ENCODE measurements at regions not wholly inside any gene's neighbourhood (a gene's known extent, or its start where the extent isn't known, plus 50 kb on each side); places are given as distances from the start of the nearest gene placed in this dataset.
A peak's percentile ranks its signal among the peaks of the same experiment; 100 is the strongest.

- Histone ChIP-seq H3K4me1 (ENCODE audit: insufficient read depth, low read length, severe bottlenecking) (peaks cover 45% of the 10 kb centered on the region), H3K9me2 (ENCODE audit: low read depth, low read length) (no peaks in the 10 kb centered on the region), H3F3A (ENCODE audit: insufficient read depth, low read length) (no peaks in the 10 kb centered on the region), H3K4me2 (ENCODE audit: low read length) (no peak overlapping the region), H3K9ac (ENCODE audit: low read length) (no peak overlapping the region), H2AFZ (ENCODE audit: low read length) (no peak overlapping the region), H3K36me3 (ENCODE audit: insufficient read depth, low read length) (peaks cover 3% of the 10 kb centered on the region; the same call in 1 of the 2 replicates), H3K9me3 (ENCODE audit: low read length) (no peaks in the 10 kb centered on the region), H3K4me3 (ENCODE audit: low read depth, low read length, poor library complexity, severe bottlenecking) (no peak overlapping the region), H3K27ac (ENCODE audit: low read depth, low read length, poor library complexity, severe bottlenecking) (no peak overlapping the region), H4K20me1 (ENCODE audit: insufficient read depth, low read length) (no peaks in the 10 kb centered on the region), H3K79me2 (ENCODE audit: insufficient read depth, low read length) (peaks cover 14% of the 10 kb centered on the region), H3K27me3 (ENCODE audit: insufficient read depth, low read length) (no peaks in the 10 kb centered on the region)
- TF ChIP-seq EZH2 (IDR thresholded peaks at IDR 0.05; ENCODE audit: borderline replicate concordance, low read length) (no peak), CTCF (IDR thresholded peaks at IDR 0.05; ENCODE audit: low read length) (no peak)
Observed at GRCh38 chr1:194292966-194293365, 1106.6 kb upstream of the B3GALT2 start.

- peak overlapping the region; percentile 91 for H3K27ac ChIP-seq (ENCODE audit: low read depth, low read length, poor library complexity, severe bottlenecking)
- H3K9me3 ChIP-seq (ENCODE audit: low read length): 0 out of 2 replicates have a peak, but pooled peaks cover 3% of the 10 kb centered on the region
- TF ChIP-seq CTCF (IDR thresholded peaks at IDR 0.05; ENCODE audit: low read length): no peak
- no peak for TF ChIP-seq EZH2 (IDR thresholded peaks at IDR 0.05; ENCODE audit: borderline replicate concordance, low read length)
- H3K36me3 ChIP-seq (ENCODE audit: insufficient read depth, low read length): peaks cover 30% of the 10 kb centered on the region
- H3K9ac ChIP-seq (ENCODE audit: low read length): peak overlapping the region; percentile 81
- H3F3A ChIP-seq (ENCODE audit: insufficient read depth, low read length): no peaks in the 10 kb centered on the region
- H4K20me1 ChIP-seq (ENCODE audit: insufficient read depth, low read length): no peaks in the 10 kb centered on the region
- H3K4me2 ChIP-seq (ENCODE audit: low read length): peak overlapping the region; percentile 84
- H3K4me3 ChIP-seq (ENCODE audit: low read depth, low read length, poor library complexity, severe bottlenecking): peak overlapping the region; percentile 67
- H3K27me3 ChIP-seq (ENCODE audit: insufficient read depth, low read length): no peaks in the 10 kb centered on the region
- H2AFZ ChIP-seq (ENCODE audit: low read length): no peak overlapping the region
- peaks cover 45% of the 10 kb centered on the region for H3K4me1 ChIP-seq (ENCODE audit: insufficient read depth, low read length, severe bottlenecking)
- peaks cover 44% of the 10 kb centered on the region for H3K79me2 ChIP-seq (ENCODE audit: insufficient read depth, low read length)
- no peaks in the 10 kb centered on the region for H3K9me2 ChIP-seq (ENCODE audit: low read depth, low read length)
Observed at GRCh38 chr1:194289569-194290266, 1103.3 kb upstream of the B3GALT2 start.

GRCh38 chr1:194288238-194288637 is 1101.8 kb upstream of the B3GALT2 start:
- Histone ChIP-seq H2AFZ (ENCODE audit: low read length) (no peak overlapping the region), H3K36me3 (ENCODE audit: insufficient read depth, low read length) (peaks cover 45% of the 10 kb centered on the region), H3K79me2 (ENCODE audit: insufficient read depth, low read length) (peaks cover 57% of the 10 kb centered on the region), H4K20me1 (ENCODE audit: insufficient read depth, low read length) (no peaks in the 10 kb centered on the region), H3K9me2 (ENCODE audit: low read depth, low read length) (no peaks in the 10 kb centered on the region), H3K9ac (ENCODE audit: low read length) (peak overlapping the region; percentile 81), H3K4me2 (ENCODE audit: low read length) (peak overlapping the region; percentile 84), H3K27me3 (ENCODE audit: insufficient read depth, low read length) (no peaks in the 10 kb centered on the region), H3K27ac (ENCODE audit: low read depth, low read length, poor library complexity, severe bottlenecking) (peak overlapping the region; percentile 91), H3K4me3 (ENCODE audit: low read depth, low read length, poor library complexity, severe bottlenecking) (peak overlapping the region; percentile 67), H3K9me3 (ENCODE audit: low read length) (peaks cover 10% of the 10 kb centered on the region), H3F3A (ENCODE audit: insufficient read depth, low read length) (no peaks in the 10 kb centered on the region), H3K4me1 (ENCODE audit: insufficient read depth, low read length, severe bottlenecking) (peaks cover 34% of the 10 kb centered on the region)
- TF ChIP-seq EZH2 (IDR thresholded peaks at IDR 0.05; ENCODE audit: borderline replicate concordance, low read length) (no peak), CTCF (IDR thresholded peaks at IDR 0.05; ENCODE audit: low read length) (no peak)
